CD14-positive monocyte (primary cell): ENCODE measurements at regions not wholly inside any gene's neighbourhood (a gene's known extent, or its start where the extent isn't known, plus 50 kb on each side); places are given as distances from the start of the nearest gene placed in this dataset.

Experiments used
- DNase-seq, 3 donors: peaks; one replicate each; pipeline ENCODE4 v3.0.0-alpha.2; 2011 to 2022
- H2AFZ ChIP-seq: 2 replicates; pipeline ENCODE4 v1.6.0; 2012; ENCODE audit warnings: mild to moderate bottlenecking, low read depth, low read length, inconsistent platforms; ENCODE audit not compliant: insufficient read depth, poor library complexity, severe bottlenecking
- H3K27ac ChIP-seq, 2 donors: 1 replicate in 1 of 2; 2 replicates in 1 of 2; pipeline ENCODE4 v1.5.1; 2012 to 2013; ENCODE audit warnings: low read length in 2 of 2, control low read depth in 1 of 2, inconsistent platforms in 1 of 2, low read depth in 1 of 2, mild to moderate bottlenecking in 1 of 2
- H3K27me3 ChIP-seq, 2 donors: one replicate each; pipeline versions ENCODE4 v1.6.0 to v1.6.1; 2011 to 2013; ENCODE audit warnings: low read length in 2 of 2; ENCODE audit not compliant: control insufficient read depth in 2 of 2, insufficient read depth in 2 of 2
- H3K36me3 ChIP-seq, 2 donors: replicated peaks in 1 of 2; 1 replicate in 1 of 2; 2 replicates in 1 of 2; pipeline versions ENCODE4 v1.5.1 to v1.6.1; 2012 to 2013; ENCODE audit warnings: low read length in 2 of 2, control low read depth in 1 of 2, inconsistent platforms in 1 of 2, mild to moderate bottlenecking in 1 of 2; ENCODE audit not compliant: insufficient read depth in 2 of 2, control insufficient read depth in 1 of 2
- H3K4me1 ChIP-seq, 2 donors: 1 replicate in 1 of 2; 2 replicates in 1 of 2; pipeline versions ENCODE4 v1.5.1 to v1.6.1; 2012 to 2013; ENCODE audit warnings: low read length in 2 of 2, control low read depth in 1 of 2, inconsistent platforms in 1 of 2, mild to moderate bottlenecking in 1 of 2, moderate library complexity in 1 of 2; ENCODE audit not compliant: insufficient read depth in 2 of 2, control insufficient read depth in 1 of 2
- H3K4me2 ChIP-seq: replicated peaks from 2 replicates; pipeline ENCODE3; 2012; ENCODE audit warnings: low read length, moderate library complexity, mild to moderate bottlenecking; ENCODE audit not compliant: poor library complexity, severe bottlenecking; ENCODE audit errors: extremely low read depth
- H3K4me3 ChIP-seq, 3 experiments: fragments of 200-600 bp in 1 of 3; sonication (generic) in 1 of 3; replicated peaks in 1 of 3; 1 replicate in 2 of 3; 2 replicates in 1 of 3; pipeline ENCODE4 v1.5.1; 2011 to 2013; ENCODE audit warnings: low read length in 3 of 3, mild to moderate bottlenecking in 3 of 3, control low read depth in 2 of 3, low read depth in 2 of 3, inconsistent platforms in 1 of 3, moderate library complexity in 1 of 3
- H3K79me2 ChIP-seq: 2 replicates; pipeline ENCODE4 v1.6.0; 2012; ENCODE audit warnings: mild to moderate bottlenecking, control low read depth, inconsistent platforms, low read length, moderate library complexity; ENCODE audit not compliant: insufficient read depth
- H3K9ac ChIP-seq: 2 replicates; pipeline ENCODE4 v1.6.0; 2017; ENCODE audit warnings: low read length, mild to moderate bottlenecking; ENCODE audit not compliant: insufficient read depth, poor library complexity, severe bottlenecking
- H3K9me3 ChIP-seq, 2 donors: replicated peaks in 1 of 2; 1 replicate in 1 of 2; 2 replicates in 1 of 2; pipeline versions ENCODE4 v1.5.1 to v1.6.1; 2012 to 2013; ENCODE audit warnings: low read length in 2 of 2, control low read depth in 1 of 2; ENCODE audit not compliant: control insufficient read depth in 1 of 2, insufficient read depth in 1 of 2
- H4K20me1 ChIP-seq: 2 replicates; pipeline ENCODE4 v1.6.0; 2012; ENCODE audit warnings: mild to moderate bottlenecking, low read length, control low read depth, moderate library complexity; ENCODE audit not compliant: insufficient read depth
- H3K27ac Mint-ChIP-seq, 7 donors: one replicate each; pipeline ENCODE4 v1.8.0; 2020; ENCODE audit warnings: mild to moderate bottlenecking in 7 of 7, mixed read lengths in 7 of 7, moderate library complexity in 6 of 7, inconsistent platforms in 2 of 7
- H3K27me3 Mint-ChIP-seq, 3 donors: one replicate each; pipeline ENCODE4 v1.8.0; 2021 to 2022; ENCODE audit warnings: low read depth in 3 of 3, mild to moderate bottlenecking in 3 of 3, mixed read lengths in 3 of 3, moderate library complexity in 3 of 3, inconsistent platforms in 1 of 3
- H3K36me3 Mint-ChIP-seq, 2 donors: one replicate each; pipeline ENCODE4 v1.8.0; 2020; ENCODE audit warnings: mixed read lengths in 2 of 2, inconsistent platforms in 1 of 2, mild to moderate bottlenecking in 1 of 2
- H3K4me1 Mint-ChIP-seq: one replicate; pipeline ENCODE4 v1.8.0; 2020; ENCODE audit warnings: mild to moderate bottlenecking, mixed read lengths
- H3K4me3 Mint-ChIP-seq, 2 donors: one replicate each; pipeline ENCODE4 v1.8.0; 2020; ENCODE audit warnings: mild to moderate bottlenecking in 2 of 2, mixed read lengths in 2 of 2, moderate library complexity in 1 of 2
- H3K9me3 Mint-ChIP-seq, 7 donors: one replicate each; pipeline ENCODE4 v1.8.0; 2020 to 2022; ENCODE audit warnings: mixed read lengths in 7 of 7, mild to moderate bottlenecking in 6 of 7, moderate library complexity in 6 of 7, inconsistent platforms in 2 of 7
- WGBS: methylation state at CpG from one replicate; pipeline ENCODE4 v1.1.5; 2013; ENCODE audit warnings: missing lambda C conversion rate; ENCODE audit not compliant: insufficient coverage; 5-methylcytosine and 5-hydroxymethylcytosine counted together
- intact Hi-C, 2 donors: fragments of 100-400 bp; cut with micrococcal nuclease; formaldehyde crosslinking; loops; one replicate each; pipeline versions ENCODE4 v1.15.0 to v1.15.1; 2023
- TF ChIP-seq, protein P1 (sequence below): fragments of 200-600 bp; IDR thresholded peaks from one replicate; pipeline ENCODE4 v1.8.0; 2022; ENCODE audit warnings: antibody characterized with exemption, mild to moderate bottlenecking

- Mint-ChIP-seq H3K27ac (no peak overlapping the region), H3K4me3 (no peak overlapping the region), H3K4me1 (no peaks in the 10 kb centered on the region), H3K9me3 (peaks cover 0 to 4% (median 0%) of the 10 kb centered on the region in 7 donors), H3K27me3 (no peaks in the 10 kb centered on the region), H3K36me3 (no peaks in the 10 kb centered on the region)
- Histone ChIP-seq H3K79me2 (no peaks in the 10 kb centered on the region), H4K20me1 (no peaks in the 10 kb centered on the region), H3K9ac (no peak overlapping the region), H3K9me3 (no peaks in the 10 kb centered on the region), H3K27me3 (no peaks in the 10 kb centered on the region), H2AFZ (no peak overlapping the region), H3K36me3 (no peaks in the 10 kb centered on the region), H3K4me1 (no peaks in the 10 kb centered on the region), H3K4me2 (no peak overlapping the region), H3K27ac (no peak overlapping the region), H3K4me3 (no peak overlapping the region)
- TF ChIP-seq, protein P1, sequence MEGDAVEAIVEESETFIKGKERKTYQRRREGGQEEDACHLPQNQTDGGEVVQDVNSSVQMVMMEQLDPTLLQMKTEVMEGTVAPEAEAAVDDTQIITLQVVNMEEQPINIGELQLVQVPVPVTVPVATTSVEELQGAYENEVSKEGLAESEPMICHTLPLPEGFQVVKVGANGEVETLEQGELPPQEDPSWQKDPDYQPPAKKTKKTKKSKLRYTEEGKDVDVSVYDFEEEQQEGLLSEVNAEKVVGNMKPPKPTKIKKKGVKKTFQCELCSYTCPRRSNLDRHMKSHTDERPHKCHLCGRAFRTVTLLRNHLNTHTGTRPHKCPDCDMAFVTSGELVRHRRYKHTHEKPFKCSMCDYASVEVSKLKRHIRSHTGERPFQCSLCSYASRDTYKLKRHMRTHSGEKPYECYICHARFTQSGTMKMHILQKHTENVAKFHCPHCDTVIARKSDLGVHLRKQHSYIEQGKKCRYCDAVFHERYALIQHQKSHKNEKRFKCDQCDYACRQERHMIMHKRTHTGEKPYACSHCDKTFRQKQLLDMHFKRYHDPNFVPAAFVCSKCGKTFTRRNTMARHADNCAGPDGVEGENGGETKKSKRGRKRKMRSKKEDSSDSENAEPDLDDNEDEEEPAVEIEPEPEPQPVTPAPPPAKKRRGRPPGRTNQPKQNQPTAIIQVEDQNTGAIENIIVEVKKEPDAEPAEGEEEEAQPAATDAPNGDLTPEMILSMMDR, result no peak
- DNase-seq, result no peak
- WGBS, result no CpG with 5 or more reads among the region's 3 CpGs
- intact Hi-C loops, result no loop called here
Observed at GRCh38 chr5:105773241-105773640, 1897.5 kb downstream of the EFNA5 start.

GRCh38 chr5:105767267-105767666, 1903.5 kb downstream of the EFNA5 start:
- 63% methylated on average over 1 of the region's 2 CpGs for WGBS
- TF ChIP-seq, protein P1, result no peak
- Mint-ChIP-seq H3K27me3 (no peaks in the 10 kb centered on the region), H3K4me3 (no peak overlapping the region), H3K9me3 (peaks cover 0 to 14% (median 4%) of the 10 kb centered on the region in 7 donors), H3K4me1 (no peaks in the 10 kb centered on the region), H3K36me3 (no peaks in the 10 kb centered on the region), H3K27ac (no peak overlapping the region)
- Histone ChIP-seq H3K4me1 (no peaks in the 10 kb centered on the region), H3K27ac (no peak overlapping the region), H3K9me3 (peaks cover 6 to 15% of the 10 kb centered on the region in 2 donors), H2AFZ (no peak overlapping the region), H3K27me3 (no peaks in the 10 kb centered on the region), H3K9ac (no peak overlapping the region), H3K4me2 (no peak overlapping the region), H4K20me1 (no peaks in the 10 kb centered on the region), H3K36me3 (no peaks in the 10 kb centered on the region), H3K4me3 (no peak overlapping the region), H3K79me2 (no peaks in the 10 kb centered on the region)
- DNase-seq, result no peak
- intact Hi-C loops, result no loop called here
